NCI-H774 (cell line): ENCODE measurements at regions not wholly inside any gene's neighbourhood (a gene's known extent, or its start where the extent isn't known, plus 50 kb on each side); places are given as distances from the start of the nearest gene placed in this dataset.

ENCODE experiments used
- DNase-seq: peaks from one replicate; lab custom pipeline; 2025; lab: John Stamatoyannopoulos, UW

DNA sequence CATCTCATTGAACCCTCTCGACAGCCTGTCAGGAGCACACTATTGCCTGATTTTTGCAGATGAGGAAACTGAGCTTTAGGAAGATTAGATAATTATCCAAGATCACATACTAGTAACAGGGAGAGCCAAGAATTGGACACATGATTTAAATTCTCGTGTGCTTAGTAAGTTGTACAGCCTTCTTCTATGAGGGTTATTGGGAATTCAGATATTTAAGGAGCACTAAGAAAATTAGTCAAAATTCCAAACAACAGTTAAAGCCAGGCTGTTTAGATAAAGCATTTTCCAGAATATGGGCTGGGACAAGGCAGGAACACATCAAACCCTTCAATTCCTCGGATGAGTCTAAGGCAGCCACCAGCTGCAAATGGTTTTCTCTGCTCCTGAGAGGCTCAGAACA, 148.8 kb downstream of the TMEM30B start:
- DNase-seq, result no peak

DNA sequence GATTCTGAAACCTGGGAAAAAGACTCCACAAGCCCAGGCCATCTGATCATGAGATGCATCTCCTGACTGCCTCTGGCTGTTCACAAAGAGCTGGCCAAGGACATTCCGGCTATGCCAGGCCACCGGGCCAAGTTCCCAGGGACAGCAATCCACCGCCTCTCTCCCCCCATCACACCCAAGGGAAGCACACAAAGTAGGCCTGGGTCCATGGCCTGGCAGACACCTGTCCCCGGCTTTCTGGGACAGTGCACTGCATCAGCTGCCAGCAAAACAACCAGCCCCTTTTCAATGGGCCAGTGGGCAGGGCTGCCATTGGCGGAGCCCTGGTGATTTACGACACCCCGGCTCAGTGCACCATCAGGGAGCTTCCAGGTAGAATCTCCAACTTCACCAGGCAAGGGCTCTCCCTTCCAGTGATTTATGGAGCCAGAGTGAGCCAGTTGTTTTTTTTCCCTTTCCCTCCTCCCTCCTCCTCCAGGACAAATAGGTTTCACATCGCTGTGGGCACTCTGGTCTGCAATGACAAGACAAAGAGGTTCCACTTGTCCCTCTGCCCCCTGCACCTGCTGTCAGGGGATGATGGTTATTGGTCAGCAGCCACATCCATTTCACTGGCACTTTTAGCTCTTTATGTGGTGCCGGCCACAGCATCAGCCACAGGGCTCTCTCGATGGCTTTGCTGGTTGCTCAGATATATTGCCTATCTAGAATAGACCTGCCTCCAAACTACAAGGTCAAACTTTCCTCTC, 149.6 kb downstream of the SLC38A6 start:
- DNase-seq, result no peak

DNA sequence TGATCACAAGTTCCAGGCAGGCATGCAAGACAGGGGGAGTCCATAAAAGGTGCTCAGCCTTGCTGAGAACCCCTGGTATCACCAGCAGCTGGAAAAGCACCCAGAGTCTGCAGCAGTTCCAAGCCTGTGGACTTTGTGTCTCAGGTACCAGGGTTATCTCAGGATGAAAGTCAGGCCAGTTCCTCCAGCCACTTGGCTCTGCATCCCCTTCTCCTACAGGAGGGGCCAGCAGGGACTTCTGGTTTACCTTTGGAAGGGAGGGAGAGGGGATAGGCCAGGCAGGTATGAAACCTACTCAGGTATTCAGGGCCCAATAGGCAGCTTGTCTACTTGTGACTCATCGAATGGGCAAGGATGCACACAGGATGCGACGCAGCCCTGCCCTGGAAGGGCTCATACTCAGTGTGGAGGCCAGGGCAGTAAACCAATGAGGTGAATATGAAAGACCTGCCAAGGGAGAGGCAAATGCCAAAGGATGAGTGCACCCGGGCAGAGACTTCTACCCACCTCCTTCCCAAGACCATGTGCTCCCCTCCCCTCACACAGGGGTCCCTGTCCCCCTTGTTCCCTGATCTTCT, 148.2 kb downstream of the SLC38A6 start:
- DNase-seq, result no peak

DNA sequence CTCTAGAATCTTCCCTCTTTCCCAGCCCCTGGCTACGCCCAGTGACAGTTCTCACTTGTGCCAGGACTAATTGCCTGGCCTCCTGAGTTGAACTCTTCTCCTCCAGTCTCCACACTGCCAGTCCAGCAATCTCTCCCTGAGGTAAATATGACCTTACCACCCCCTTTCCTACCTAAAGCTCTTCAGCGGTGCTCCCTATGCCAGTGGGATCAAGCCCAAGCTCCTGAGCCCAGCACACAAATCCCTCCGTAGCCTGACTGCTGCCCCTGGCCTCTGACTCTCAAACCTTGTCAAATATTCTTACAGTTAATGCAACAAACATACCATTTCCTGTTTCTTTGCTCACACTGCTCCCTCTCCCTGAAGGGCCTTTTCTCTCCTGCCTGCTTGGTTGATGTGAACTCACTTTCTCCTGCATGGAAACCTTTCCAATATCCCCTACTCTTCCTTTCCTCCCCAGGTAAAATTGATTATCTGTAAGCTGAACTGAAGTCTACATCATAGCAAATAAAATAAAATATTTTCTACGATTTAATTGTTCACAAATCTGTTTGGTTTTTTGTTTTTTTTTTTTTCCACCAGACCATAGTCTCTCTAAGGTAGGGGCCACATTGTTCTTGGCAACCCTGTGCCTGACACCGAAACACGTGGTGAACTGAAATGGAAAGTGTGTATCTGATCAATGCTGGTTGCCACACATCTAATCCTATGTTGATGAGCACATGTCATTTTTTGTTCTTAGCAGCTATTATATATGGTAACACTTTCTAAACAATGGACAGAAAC, 147.5 kb downstream of the SLC38A6 start:
- no peak for DNase-seq

DNA sequence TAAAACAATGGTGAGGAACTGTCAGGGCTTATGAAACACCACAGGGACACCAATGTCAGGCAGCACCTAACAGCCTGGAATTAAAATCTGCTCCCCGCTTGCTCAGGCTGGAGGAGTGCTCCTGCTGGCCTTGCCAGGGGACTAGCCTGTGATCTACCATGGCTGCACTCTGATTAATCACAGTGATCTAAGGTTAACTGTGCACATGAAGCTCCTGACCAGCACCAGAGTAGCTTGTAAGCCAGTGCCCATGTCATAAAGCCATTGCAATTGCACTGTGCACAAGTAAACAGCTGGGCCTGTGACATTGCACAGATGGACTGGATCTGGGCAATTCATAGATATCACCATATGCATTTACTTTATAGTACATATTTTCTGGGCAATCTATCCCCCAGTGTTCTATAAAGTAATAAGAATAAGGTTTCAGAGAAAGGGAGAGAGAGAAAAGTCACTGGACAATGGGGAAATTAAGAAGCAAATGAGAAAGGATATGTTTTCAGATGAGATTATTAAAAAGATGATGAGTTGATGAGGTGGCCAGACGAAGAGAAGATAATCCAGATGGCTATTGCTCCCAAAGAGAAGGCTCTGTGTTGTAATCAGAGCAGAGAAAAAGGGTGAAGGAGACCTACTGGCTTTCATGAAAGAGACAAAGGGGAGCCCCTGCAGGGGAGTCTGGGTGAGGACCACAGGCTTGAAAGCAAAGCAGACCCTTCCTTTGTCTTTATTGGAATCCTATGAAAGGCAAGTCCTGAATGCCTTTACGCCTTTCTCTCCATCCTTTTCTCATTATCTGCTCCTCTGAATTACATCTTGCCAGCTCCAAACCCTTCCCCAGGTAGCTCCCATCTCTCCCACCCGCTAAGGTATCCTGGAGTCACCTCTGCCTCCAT, 145.8 kb downstream of the SLC38A6 start:
- DNase-seq, result no peak

DNA sequence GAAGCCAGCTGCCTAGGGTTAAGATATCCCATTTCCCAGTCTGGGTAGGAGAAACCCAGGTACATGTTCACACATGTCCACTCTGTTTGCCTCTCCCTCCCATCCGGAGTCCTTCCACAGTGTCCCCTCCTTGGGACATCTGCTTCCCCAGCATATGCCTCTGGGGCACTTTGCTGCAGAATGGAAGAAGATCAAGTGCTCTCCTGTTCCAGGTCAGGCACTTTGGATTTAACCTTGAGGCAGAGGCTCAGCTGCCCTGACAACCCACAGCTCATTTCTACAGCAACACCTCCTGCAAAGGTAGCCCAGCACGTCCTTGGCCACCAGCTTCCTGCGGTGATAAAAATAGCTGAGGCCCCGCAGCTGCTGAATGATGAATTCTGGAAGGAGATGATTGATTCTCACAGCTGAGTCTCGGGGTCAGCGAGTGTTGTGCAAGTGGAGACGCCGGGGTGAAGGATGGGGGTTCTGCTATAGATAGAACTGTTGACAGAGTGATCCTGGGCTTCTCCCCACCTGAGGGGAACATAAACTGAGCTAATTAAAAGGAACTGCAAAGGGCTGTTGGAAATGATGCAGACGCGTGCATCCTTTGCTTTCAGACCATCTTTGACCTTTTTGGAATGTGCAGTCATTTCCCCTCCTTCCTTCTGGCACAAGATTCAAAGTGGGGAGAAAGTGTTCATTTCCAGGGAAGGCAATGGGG, 145.0 kb downstream of the SLC38A6 start:
- no peak for DNase-seq

DNA sequence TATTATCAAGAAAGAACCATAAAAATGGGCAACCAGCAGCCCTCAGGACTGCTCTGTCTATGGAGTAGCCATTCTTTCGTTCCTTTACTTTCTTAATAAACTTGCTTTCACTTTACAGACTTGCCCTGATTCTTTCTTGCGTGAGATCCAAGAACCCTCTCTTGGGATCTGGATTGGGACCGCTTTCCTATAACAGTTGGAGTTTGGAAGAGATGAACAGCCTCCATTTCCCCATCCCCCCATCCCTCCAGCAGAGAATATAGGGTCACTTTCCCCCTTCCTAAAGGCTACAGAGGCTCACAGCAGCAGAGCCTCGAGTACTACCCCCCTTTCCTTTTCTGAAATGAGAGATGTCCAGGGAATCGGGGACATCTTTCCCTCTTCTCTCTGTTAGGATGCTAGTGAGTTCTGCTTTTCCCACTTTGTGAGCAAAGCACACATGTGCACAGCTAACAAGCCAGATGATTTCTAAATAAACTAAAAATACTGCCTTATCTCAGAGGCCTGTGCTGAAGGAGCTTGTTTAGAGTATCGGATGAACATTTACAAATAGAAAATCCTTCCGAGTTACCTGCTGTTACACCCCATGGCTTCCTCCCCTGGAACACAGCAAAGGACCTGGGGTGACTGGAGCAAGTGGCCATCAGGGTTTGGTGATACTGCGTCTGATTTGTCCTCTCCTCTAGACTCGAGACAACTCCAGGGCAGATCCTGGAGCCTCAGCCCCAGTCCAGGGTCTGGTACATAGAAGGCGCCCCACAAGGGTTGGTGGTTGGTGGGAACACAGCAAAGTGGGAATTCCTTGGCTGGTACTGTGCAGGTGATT, 144.2 kb downstream of the SLC38A6 start:
- no peak for DNase-seq

DNA sequence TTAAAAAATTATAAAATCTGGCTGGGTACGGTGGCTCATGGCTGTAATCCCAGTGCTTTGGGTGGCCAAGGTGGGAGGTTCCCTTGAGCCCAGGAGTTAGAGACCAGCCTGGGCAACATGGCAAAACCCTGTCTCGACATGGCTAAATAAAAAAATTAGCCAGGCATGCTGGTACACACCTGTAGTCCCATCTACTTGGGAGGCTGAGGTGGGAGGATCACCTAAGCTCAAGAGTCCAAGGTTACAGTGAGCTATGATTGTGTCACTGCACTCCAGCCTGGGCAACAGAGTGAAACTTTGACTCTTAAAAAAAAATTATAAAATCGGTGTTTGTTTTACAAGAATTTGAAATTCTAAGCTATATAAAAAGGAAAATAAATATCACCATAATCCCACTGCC, 141.8 kb downstream of the SLC38A6 start:
- DNase-seq, result no peak

DNA sequence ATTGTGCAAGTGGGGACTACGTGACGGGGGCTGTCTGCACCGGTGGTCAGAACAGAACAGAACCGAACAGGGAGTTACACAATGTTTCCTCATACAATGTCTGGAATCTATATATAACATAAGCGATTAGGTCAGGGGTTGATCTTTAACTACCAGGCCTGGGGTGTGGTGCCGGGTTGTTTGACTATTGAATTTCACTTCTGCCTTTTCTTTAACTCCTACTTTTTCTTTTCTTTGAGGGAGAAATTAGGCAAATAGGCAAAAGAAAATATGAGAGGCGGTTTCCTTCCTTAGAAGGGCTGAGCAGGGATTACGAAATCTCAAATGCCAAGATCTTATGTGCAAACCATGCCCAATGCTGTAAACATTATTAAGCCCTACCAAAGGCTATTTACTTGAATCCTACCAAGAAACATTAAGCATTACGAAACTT, 140.3 kb downstream of the SLC38A6 start:
- no peak for DNase-seq

DNA sequence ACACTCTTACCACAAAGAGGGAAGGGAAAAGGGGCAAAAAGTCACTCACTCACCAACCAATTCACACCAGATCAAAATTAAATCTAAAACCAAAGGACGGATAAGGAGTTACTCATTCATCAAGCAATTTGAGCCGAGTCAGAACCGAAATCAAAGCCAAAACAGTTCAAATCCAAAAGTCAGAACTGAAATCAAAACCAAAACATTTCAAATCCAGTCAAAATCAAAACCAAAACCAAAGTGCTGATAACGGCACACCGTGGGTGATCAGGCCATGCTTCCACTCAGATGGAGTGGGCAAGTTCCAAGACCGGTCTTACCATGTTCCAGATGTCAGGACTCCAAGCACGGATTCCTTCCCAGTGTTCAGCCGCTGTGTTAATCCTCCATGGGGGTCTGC, 139.5 kb downstream of the SLC38A6 start:
- DNase-seq, result no peak

DNA sequence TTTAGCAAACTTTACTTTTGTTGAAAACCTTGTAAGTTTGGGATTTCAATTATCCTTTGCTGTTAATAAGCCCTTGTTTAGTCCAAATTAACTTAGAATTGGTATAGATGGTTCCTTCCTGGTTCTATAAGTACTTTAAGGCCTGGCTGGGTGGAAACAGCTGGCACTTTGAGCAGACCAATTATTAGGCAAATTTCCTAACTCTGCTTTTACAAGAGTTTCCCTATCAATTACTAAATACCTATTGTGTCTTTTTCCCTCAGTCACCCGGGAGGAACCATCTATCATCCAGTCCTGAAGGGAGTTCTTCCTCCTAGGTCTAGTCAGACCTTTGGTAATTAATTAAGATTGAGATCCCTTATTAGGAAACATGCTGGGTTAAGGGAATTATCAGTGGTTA, 138.0 kb downstream of the SLC38A6 start:
- DNase-seq, result no peak

DNA sequence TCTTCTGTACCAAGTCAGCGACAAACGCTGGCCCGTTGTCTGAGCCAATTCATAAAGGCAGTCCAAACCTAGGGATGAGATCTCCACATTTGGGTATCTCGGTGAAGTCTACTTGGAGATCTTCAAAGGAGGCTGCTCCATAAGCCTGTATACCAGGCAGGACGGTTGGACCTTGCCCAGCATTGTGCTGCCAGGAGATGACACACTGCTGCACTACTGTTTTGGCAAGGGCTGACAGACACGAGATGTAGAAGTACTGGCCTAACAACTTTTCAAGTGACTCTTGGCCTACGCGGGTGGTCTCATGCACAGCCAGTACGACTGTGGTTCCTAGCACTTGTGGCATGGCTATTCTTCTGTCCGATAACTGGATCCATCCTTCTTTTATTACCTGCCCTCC, 135.3 kb downstream of the SLC38A6 start:
- DNase-seq, result no peak

DNA sequence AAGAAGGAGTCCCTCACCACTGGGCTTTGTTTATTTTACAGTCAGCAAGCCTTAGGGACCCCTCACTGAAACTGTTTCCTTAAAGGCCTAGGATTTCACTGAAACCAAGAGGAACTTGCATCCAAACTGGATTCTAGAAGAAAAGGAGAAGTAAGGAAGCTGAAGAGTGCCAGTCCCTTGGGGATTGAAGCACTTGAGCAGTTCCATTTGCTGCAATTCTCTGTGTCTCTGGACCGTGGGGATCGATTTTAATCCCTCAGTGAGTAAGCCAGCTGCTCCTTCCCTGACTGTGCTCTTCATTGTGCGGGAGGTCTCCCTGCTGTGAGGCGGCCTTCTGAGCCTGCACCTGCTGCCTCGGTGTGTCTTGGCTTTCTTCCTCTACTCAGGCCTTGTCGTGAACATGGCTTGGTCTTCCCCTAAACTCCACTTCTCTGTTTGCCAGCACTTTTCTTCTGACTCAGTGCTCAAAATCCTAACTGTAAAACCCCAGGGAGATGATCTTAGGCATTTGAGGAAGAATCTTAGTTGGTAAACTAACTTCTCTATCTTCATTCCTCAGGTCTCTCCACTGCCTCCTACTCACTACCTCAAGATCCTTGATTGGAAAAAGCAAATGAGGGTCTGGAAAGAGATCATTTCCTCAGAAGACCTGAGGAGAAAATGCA, 132.6 kb downstream of the SLC38A6 start:
- DNase-seq, result no peak

DNA sequence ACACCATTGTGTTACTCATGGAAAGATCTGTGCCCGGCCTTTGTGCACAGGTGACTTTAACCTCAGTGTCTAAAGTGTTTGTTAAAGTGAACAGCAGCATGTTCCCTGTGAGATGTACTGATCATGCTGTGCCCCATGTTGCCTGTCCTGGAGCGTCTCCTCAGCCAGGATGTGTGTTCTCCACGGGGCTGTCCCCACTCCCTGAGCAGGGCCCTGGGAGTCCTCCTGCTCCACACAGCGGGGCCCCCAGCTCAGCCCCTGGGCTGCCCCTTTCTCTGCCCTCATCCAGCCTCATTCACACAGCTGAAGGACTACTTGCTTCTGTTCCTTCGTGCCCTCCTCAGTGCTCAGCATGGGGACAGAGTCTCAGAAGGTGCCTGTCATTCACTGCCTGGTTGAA, 131.5 kb downstream of the SLC38A6 start:
- no peak for DNase-seq

DNA sequence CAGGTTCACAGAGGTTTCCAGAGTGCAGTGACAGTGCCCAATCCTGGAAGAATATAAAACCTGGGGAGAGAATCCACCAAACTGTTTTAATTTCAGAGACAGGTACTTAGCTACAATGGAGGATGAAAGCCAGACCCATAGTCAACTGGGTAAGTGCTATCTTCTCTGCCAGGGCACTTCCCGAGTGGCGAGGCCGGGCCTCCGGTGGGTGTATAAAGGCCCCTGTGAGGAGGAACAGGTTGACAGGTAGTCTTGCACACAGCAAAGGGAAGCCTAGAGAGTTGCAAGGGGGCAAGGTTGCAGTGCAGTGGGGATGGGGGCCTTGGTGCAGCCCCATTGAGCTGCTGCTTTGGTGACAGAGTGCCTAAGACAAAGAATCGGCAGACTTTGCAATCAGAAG, 130.7 kb downstream of the SLC38A6 start:
- DNase-seq, result no peak

DNA sequence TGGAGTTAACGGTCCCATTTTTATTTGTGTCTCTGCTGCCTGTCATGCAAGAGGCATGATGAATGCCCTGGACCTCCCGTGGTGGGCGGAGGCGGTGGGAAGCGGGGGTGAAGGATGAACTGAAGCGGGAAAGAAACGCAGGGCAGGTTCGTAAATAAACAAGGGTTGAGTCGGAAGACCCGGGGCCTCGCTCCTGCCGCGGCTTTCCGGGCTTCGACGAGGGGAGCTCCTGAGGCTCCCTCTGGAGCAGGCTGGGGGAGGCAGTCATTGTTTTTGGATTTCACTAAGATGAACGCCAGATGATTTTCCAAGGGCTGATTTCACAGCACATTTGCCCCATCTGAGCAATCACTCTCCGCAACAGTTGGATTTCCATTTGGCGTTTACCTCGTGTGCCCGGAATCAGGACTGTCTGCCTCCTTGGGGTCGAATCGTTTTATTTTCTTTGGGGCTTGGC, 130.2 kb downstream of the SLC38A6 start:
- DNase-seq, result no peak

DNA sequence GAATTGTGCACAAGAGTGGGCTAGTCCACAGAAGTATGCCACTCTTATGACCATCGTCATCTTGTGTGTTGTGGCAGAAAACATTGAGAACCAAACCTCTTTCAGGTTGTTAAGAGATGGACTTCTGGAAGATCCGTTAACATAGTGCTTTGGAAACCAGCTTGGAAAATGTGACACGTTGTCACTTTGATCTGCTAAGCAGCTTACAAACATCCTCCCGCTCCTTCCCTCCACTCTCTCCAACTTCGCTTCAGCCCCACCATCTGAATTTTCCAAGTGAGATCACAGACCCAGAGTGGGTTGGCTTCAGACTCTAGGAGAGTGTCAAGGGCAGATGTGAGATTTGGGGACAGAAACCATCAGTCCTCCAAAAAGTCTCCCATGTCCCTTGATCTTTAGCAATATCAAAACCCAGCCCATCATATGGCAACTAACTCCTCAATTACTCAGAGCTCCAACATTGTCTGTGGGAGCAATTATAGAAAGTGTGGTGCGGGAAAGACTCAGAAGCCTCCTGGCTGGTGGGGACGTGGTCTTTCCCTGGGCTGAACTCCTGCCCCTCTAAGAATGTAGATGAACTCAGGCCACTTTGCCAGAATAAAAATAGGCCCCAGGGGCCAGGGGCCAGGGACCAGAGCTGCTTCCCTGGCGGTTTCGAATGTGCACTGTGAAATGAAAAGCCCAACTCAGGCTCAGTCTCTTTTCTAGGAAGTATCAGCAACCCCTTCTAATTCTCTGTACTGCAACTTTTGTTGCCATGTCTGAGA, 129.5 kb downstream of the SLC38A6 start:
- no peak for DNase-seq

DNA sequence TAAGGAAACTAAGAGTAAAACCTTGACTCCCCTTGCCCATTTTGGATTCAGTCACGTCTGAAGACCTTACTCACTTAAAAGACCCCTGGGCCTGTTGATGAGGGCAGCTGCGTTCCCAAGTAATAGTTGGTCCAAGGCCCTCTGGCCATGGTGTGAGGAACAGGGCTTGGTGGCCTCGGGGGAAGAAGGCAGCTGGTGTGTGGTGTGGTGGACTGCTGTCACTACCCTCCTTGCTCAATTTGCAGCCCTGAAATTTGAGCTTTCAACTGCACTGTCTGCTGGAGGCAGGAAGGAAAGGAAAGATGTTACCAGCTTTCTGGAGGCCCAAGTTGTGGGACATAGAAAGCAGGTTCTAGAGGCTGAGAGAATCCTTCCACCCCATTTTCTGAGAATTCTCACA, 128.2 kb downstream of the SLC38A6 start:
- DNase-seq, result no peak

DNA sequence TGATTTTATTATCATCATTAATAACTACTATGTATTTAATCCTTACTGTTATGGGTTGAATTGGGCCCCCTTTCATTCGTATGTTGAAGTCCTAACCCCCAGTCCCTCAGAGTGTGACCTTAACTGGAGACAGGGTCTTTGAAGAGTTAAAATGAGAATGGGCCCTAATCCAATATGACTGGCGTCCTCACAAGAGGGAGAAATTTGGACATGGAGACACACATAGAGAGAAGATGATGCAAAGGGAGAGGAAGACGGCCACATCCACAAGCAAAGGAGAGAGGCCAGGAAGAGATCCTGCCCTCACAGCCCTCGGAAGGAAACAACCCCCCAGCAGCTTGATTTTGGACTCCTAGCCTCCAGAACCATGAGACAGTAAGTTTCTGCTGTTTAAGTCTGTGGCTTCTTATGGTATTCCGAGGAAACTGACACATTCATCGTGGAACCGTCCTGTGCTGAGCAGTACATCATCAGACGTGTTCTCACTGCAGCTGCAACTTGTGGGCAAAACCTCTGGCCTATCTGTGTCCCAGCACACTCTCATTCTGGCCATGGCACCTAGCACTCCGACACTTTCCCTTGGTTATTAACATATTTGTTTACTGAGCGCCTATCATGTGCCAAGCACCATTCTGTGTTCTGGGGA, 127.6 kb downstream of the SLC38A6 start:
- DNase-seq, result no peak
